ENCODE measurements at regions not wholly inside any gene's neighbourhood (a gene's known extent, or its start where the extent isn't known, plus 50 kb on each side); places are given as distances from the start of the nearest gene placed in this dataset.

DNA sequence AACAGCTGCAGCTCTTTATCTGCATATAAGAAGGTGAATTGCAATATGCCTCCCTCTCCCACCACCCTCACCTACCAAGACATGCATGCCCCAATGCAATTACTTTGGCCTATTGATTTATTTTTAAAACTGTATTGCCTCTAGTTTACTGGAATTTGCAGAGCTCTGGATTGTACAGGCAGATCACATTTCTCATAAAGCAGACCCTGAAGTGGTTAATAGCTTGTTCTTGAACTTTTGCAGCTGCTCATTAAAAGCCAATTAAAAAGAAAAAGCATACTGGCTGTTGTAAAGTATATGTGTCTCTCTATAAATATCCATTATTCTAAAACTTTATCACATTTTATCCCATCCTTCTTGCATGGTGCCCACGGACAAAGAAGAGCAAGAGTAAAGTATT lies 221.5 kb upstream of the TOPAZ1 start:
- no peak for DNase-seq (ENCODE audit: low read depth in 2 of 2)

DNA sequence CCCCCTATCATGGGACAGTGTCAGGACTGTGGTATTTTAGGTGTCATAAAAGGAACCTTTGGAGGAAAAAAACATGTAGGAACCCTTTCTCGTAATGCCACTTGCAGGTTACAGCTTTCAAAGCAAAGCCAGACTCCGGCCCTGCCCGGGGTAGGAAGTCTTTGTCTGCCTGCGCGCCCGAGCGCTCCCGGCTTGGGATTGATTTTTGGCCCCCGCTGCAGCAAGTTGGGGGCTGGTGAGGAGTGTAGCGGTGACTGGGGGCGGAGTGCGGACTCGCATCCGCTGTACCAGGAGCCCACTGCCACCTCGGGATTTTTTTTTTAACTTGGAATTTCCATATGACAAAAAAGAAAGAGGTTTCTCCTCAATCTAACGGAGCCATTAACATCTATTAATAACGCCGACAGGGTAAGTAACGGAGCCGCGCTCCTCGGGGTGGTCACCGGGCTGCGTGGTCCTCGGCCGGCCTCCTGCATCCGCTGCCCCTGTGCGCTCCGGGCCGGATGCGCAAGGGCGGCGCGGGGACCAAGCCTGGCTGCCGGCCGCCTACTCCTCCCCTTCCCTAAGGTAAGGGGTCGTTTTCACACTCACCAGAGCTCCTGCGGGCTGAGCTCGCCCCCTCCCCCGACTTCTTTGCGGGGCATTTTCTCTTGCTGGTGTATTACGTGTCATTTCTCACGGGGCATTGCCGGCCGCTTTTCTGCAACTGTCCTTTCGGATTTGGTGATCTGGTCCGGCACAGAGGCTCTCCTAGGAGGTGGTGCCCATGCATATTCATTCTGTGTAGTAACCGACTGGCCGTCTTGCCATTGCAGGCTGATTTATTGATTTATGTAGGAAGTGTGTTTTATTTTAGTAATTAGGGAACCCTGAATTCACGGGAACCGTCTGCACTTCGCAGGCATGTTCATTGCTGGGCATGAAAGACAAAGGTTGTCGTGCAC lies 219.8 kb upstream of the TOPAZ1 start:
- DNase-seq (ENCODE audit: low read depth in 2 of 2): no peak

DNA sequence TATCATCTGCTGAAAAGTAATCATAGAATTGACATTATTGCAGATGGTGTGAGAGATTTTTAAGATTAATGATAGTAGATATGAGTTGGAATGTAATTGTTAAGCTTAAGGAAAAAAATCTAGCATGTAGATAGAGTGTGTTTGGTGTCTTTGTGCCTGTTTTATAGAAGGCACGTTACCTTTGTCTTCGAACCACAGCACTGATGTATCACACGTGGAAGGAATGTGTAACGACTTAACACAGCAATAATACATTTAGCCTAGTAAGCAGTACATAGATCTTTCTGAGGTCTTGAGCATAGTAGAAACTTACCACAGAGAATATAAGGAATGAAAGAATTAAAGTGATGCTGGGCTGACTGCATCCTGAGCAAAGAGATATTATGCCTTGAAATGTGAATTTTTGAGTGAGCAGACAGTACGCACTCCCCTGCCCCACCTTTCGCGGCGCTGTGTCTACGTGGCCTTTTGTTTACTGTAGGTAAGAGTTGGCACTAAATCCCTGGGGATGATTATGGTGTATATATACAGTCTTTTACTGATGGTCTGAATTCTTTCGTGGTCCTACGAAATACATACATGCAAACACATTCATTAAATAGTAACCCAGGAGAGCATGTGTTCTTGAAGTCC lies 217.6 kb upstream of the TOPAZ1 start:
- no peak for DNase-seq (ENCODE audit: low read depth in 2 of 2)

DNA sequence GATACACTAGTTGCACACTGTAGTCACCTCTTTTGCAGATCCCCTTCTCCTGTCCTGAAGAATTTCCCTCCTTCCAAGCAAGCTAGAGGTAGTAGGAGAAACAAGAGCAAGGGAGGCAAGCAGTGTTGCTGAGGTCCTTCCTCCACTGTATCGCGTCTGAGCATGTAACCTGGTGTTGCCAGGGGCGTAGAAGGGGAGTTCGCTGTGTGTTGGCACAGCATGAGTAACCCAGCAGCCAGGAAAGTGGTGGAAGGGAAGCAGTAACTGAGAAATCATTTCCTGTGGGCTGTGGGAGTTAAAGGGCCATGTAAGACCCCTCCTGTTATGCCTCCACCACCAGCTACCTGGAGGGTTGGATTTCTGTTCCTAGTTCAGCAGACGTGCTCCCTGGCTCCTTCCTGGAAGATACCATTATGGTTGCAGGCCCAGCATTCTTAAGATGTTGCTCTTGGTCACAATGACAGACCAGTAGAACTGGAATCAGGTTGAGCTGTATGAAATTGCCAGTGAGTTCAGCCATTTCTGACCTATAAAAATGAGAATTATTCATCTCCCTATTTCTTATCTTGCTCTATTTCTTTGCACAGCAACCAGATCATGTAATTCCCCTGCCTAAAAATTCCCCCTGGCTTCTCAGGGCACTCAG lies 215.3 kb upstream of the TOPAZ1 start:
- no peak for DNase-seq (ENCODE audit: low read depth in 2 of 2)

DNA sequence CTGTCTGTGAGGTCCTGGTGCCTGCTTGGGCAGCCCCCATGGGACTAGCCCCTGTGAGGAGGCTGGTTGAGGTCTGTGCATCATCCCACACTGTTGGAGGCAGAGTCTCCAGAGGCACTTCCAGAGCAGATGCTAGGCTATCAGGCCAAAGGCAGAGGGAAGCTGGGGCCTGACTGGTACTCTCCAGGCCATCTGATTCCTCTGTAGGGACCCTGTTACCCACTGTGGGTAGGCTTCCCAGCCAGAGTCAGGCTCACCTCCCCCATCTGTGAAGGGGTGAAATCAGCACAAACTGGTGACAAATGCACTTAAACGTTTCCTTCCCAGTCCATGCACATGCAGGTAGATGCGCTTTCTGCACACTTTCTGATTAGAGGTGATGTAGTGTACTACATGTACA lies 212.6 kb upstream of the TOPAZ1 start:
- no peak for DNase-seq (ENCODE audit: low read depth in 2 of 2)

DNA sequence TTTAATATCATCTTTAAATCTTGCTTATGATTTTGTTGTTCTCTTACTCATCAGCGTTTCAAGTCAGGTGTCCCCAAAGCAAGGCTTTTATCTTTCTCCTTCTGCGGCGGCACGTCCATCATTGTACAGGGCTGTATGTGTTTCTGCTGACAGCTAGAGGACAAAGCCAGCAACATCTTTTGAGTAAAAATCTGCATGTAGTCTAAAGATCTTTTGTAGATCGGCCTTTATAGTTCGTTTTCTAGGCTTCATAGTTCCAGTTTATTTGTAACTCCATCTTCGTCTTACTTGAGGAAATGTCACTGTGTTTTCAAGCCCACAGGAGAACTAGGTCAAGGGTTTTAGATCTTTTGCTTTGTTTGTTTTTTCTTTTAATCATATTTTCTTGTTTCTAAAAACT lies 211.4 kb upstream of the TOPAZ1 start:
- DNase-seq (ENCODE audit: low read depth in 2 of 2): no peak

DNA sequence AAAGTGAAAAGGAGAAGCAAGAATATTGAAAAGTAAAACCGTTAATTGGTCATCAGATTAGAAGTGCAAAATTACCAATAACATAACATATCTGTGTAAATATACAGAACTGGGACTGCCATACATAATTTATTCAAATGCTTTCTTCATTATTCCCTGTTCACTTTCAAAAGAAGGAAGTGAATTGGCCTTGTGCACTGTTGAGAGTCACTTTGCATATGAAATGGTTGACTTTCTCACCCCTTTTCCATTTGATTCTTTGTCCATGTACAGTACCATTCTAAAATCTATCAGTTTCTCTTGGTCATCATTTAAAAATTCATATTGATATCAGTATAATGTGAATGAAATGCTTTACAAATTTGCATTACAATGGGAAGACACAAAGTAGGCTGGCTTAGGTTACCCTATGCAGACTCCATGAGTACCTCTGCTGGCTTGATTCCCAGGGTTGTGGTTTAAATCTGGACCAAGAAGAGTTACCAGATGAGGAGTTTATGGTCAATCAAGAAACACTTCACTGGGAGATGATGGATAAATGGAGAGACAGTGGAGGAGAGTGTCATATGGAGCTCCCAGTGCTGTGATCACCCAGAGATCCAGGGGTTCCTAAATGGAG lies 210.9 kb upstream of the TOPAZ1 start:
- DNase-seq (ENCODE audit: low read depth in 2 of 2): no peak

DNA sequence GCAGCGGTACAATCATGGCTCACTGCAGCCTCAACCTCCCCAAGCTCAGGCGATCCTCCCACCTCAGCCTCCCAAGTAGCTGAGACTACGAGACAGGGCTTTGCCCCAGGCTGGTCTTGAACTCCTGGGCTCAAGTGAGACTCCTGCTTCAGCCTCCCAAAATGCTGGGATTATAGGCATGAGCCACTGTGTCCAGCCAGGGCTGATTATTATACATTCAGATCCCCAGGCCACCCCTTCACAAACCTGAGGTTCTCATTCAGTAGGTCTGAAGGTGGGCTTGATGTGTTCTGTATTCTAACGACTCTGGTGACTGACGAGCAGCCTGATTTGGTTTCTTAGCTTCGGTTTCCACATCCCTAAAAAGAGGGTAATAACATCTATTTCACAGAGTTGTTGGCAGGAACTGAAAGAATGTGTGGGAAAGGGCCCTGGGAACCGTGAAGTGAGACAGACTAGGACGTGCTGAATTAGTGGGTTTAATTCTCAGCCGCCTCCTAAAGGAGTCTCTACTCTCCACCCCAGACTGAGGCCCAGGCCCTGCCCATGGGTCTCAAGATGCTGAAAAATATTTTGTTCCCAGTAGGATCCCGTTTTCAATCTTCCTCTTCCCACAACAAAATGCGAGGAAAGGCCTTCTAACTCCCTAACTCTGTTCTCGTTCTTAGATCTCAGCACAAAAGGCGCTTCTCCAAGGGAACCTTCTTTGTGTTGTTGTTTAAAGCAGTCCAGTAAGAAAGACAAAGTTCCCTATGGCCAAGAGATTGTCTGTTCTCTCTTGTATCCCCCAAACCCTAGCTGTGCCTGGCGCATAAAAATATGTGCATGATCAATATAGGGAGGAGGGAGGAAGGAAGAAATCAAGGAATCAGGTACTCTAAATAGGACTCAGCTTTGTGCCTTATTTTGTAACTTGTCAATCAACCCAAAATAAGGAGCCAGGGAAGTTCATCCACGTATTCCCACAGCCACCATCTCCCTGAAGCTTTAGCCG lies 210.0 kb upstream of the TOPAZ1 start:
- DNase-seq (ENCODE audit: low read depth in 2 of 2): no peak

DNA sequence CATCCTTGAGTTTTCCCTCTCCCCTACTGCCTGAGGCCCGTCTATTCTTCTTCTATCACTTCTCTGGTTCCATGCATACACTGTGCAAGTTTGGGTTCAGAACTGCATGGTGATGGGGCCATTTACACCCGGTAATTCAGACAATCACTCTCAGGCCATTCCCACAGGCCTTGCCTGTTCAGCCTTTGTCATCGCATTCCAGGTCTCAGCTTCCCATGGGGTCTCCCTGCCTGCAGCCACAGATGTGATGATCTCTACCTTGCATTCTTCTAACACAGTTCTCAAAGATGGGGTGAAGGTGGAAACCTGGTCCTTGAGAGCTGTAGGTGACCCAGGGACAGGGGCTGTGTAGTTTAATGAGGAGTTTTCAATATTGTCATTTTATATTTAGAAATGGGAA lies 209.2 kb upstream of the TOPAZ1 start:
- DNase-seq (ENCODE audit: low read depth in 2 of 2): no peak

DNA sequence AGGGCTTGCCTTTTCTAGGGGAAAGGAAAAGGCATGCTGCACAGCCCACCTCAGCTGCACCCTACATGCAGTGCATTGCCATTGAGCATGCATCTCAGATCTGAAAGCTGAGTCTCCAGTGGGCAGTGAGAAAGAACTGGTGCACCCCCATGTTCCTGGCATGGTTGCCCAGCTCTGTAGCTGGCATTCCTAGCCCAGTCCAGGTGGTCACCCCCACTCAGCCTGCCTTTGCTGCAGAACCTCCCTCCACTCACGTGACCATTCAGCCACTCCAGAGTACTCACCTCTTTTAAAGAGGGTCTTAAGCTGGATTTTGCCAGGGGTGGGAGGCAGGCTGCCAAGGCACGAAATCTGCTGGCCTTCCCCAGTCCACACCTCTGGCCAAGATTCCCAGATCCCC lies 208.6 kb upstream of the TOPAZ1 start:
- DNase-seq (ENCODE audit: low read depth in 2 of 2): no peak

DNA sequence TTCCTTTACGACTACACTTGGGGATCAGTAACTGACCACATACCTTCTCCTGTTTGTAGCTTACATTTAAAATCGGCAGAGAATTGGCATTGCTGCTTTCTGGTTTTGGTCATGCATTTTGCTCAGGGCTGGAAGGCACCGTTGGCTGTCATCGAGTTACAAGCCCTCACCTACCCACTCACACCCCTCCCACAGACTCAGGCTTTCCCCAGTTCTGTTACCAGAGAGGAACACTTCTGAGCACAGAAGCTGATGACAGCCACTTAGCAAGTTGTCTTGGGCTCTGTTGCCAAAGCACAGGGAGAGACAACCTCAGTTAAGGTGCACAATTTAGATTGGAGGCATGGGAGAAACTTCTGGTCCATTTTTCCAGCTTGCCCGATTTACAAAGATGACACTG lies 204.8 kb upstream of the TOPAZ1 start:
- no peak for DNase-seq (ENCODE audit: low read depth in 2 of 2)

DNA sequence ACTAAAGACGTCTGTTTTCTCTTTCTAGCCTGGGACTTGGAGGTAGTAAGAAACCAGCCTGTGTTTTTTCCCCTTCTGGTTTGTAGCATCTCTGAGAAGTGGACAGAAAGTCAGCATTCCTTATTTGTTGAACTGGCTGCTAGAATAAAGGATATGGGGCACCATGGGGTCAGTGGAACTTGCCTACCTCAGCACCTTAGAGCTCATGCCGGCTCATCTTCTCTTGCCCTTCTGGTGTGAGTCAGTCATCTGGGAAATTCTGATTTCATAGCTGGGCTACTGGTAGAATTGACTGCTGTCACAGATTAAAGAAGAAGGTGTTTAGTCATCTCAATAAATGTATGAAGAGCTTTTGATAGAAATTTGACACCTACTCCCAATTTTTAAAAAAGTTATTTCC lies 202.7 kb upstream of the TOPAZ1 start:
- DNase-seq (ENCODE audit: low read depth in 2 of 2): no peak

DNA sequence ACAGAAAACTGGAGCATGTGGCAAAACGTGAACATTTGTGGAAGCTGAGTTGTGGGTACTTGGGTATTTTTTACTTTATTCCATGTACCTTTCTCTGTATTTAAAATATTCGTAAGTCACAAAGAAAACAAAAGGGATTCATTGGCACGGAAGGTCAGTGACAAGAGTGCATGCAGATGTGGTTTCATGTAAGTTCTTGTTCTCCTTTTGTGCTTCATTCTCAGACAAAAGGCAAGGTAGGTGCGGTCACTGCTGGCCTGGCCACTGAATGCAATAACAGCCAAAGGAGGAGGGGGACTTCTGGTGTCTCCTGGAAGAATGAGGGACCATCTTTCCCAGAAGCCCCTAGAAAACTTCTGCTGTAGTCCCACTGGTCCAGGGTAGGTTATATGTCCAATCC lies 200.0 kb upstream of the TOPAZ1 start:
- DNase-seq (ENCODE audit: low read depth in 2 of 2): no peak

DNA sequence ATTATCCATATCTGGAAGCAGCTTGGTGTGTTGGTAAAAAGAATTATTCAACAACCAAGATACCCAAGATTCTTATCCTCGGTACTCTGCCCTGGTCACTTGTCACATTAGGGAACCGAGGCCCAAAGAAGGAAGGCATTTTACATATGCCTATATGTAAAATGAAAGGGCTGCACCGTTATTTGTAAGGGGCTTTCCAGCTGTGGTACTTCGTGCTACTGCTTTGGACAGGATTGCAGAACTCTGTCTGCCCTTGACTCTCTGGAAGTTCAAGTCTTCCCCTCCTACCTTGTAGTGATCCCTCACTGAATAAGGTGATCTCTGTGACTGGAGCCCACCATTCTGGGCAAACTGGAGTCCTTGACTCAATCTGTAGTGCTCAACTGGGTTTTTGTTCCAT lies 198.9 kb upstream of the TOPAZ1 start:
- DNase-seq (ENCODE audit: low read depth in 2 of 2): no peak

DNA sequence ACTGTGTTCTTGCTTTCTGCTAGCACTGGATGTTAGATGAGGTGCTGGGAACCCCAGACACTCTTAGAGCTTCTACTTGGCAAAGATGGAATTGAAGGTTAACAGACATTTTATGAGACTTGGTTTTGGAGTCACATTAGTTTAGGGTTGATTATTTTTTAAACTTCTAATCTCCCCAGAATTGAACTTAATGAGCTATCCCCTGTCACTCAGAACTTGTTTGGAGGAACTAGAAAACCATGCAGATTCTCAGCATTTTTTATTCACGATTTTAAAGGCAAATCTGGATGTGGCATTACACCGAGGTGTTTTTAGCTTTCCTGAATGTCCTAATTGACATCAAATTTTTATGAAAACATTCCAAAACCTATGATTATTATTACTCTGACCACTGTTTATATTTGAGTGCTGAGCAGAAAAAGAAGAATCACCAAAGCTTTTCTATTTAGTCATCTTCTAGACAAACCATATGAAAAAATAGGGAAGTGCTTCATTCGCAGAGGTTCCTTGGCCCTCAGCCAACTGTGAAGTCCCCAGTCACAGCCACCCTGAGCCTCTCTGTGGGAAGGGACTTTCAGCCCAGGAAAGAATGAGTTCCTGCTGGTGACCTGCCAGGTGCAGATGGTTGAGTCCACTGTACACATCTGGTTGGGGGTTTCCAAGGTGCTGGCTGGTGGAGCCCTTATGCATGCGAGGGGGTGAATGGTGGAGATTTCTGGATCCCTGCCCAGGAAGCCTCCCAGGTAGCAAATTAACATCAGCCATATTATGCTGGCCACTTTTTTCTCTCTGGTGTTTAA lies 196.0 kb upstream of the TOPAZ1 start:
- DNase-seq (ENCODE audit: low read depth in 2 of 2): no peak

DNA sequence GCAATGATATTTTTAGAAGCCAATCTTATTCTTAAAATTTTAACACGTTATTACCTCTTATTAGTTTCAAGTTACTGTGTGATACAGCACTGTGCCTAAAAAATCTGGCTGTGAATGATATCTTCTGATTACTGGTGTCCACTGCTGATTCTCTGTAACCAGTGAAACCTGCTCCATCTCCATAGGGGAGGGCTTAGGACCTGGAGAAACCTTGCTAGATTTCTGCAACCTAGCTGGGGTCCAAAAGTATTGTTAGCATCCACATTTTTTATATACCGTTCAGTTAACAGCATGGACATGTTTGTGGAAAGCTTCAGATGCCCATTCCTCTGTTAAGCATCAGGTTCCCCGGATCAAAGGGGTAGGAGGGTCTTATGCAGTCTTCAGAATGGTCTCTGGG lies 193.9 kb upstream of the TOPAZ1 start:
- DNase-seq (ENCODE audit: low read depth in 2 of 2): no peak

DNA sequence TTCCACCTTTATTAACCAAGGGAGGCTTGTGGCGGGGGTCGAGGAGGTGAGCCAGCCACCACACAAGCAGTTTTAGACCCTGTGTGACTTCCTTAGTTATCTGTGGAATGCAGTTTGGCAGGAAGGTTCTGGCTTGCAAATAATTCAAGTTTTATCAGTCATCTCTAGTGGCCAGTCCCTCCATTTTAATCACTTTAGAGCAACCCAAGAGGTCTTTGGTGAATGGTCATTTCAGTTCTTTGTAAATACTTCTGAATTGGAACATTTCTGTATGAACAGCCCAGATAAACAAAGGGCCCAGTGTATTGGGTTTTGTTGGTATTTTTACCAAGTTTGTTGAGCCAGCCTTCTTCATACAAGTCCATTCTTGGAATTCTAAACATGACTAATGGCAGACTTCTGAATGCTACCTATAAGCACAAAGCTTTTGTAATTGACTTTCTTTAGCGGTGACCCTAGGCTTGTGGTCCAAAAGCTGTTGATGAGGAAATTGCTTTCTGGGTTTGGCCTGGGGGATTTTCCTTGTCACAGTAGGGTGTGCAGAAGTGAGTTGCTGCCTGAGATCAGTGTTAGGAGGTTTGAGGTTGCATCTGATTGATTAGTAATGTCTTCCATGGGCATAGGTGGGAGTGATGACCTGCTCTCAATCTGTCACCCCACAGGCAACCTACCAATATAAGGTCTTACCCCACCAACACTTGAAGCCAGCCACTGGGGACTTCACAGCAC lies 193.3 kb upstream of the TOPAZ1 start:
- DNase-seq (ENCODE audit: low read depth in 2 of 2): no peak

DNA sequence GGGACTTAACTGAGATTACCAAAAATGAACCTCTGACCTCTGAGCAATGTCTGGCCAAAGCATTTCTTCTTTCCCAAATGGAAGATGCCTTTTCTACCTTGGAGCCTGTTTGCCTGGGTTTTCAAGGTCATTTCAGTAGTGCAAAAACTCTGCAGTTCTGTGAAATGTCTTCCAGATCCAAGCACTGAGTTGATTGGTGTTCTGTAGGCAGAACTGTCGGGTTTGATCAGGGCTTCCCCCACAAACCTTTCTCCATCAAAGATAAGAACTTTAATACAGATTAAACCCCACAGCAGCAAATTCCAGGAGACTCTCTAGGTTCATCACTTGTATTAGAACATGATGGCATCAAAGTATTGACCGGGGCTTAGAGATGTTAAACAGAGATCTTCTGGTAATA lies 192.7 kb upstream of the TOPAZ1 start:
- no peak for DNase-seq (ENCODE audit: low read depth in 2 of 2)

DNA sequence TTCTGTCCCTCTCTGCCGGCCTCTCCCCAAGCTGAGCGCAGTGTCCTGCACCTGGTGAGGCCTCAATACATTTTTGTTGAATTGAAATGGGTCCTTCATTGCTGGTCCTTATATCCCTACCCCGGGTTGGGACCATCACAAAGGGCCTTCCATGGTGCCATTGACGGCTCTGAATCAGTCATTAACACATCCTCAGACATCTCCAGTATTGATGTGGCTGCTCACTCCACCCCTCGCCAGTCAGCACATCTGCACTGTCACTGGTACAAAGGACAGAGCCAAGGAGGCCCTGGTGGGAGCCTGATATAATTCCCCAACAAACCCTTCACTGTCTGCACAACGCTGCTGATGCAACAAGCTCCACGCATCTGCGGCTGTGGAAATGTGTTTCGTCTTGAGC lies 191.6 kb upstream of the TOPAZ1 start:
- no peak for DNase-seq (ENCODE audit: low read depth in 2 of 2)

DNA sequence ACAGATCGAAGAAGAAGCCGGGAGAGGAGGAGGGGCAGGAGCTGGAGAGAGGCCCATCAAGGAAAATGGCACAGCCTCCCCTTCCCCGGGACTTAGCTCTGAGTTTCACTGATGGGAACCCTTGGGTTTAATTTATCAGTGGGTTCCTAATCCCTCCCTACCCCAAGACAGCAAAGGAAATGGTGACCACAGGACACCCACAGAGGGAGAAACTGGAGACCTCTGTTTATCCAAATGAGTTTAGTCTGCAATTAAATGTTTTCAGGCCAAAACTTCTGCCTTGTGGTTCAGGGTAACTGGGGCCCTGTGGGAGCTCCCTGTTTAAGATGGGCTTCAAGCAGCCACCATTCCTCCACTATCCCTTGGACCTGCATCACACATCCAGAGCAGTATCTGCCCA lies 190.8 kb upstream of the TOPAZ1 start:
- no peak for DNase-seq (ENCODE audit: low read depth in 2 of 2)
